Retinal pigment epithelial cell (primary cell): ENCODE measurements at regions not wholly inside any gene's neighbourhood (a gene's known extent, or its start where the extent isn't known, plus 50 kb on each side); places are given as distances from the start of the nearest gene placed in this dataset.
"Not testable (repeated sequence)": the region's sequence is repeated elsewhere in the genome, so short reads cannot be mapped to it uniquely, and the experiment has no call there.

ENCODE experiments used
- DNase-seq: peaks from one replicate; pipeline ENCODE4 v3.0.0-alpha.2; 2010; ENCODE audit warnings: low read depth
- H3K4me3 ChIP-seq: 2 replicates; pipeline ENCODE4 v1.5.1; 2011; ENCODE audit warnings: mild to moderate bottlenecking, low read length, control low read depth, moderate library complexity
- TF ChIP-seq, protein P1 (sequence below): conservative IDR thresholded peaks from 2 replicates; pipeline ENCODE4 v1.5.1; 2011; ENCODE audit warnings: low read depth, low read length, control low read depth, inconsistent platforms

DNA sequence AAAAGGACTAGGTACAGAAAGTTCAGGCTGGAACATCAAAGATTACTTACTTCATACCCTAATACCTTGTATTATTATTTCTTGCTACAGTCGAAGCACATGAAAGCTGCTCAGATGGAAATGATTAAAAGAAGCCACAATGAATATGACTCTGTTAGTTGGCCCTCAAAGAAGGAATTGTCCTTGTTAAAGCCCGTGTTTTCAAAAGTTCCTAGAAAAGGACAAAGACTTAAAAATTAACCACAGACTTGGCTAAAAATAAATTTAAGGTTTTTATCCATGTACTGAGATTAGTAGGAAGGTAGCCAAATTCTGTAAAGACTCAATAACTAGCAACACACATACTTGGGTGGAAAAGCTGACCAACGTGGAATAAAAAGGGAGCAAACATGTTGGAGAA, 251.0 kb upstream of the RARB start:
- TF ChIP-seq, protein P1, sequence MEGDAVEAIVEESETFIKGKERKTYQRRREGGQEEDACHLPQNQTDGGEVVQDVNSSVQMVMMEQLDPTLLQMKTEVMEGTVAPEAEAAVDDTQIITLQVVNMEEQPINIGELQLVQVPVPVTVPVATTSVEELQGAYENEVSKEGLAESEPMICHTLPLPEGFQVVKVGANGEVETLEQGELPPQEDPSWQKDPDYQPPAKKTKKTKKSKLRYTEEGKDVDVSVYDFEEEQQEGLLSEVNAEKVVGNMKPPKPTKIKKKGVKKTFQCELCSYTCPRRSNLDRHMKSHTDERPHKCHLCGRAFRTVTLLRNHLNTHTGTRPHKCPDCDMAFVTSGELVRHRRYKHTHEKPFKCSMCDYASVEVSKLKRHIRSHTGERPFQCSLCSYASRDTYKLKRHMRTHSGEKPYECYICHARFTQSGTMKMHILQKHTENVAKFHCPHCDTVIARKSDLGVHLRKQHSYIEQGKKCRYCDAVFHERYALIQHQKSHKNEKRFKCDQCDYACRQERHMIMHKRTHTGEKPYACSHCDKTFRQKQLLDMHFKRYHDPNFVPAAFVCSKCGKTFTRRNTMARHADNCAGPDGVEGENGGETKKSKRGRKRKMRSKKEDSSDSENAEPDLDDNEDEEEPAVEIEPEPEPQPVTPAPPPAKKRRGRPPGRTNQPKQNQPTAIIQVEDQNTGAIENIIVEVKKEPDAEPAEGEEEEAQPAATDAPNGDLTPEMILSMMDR = no peak
- DNase-seq = no peak

DNA sequence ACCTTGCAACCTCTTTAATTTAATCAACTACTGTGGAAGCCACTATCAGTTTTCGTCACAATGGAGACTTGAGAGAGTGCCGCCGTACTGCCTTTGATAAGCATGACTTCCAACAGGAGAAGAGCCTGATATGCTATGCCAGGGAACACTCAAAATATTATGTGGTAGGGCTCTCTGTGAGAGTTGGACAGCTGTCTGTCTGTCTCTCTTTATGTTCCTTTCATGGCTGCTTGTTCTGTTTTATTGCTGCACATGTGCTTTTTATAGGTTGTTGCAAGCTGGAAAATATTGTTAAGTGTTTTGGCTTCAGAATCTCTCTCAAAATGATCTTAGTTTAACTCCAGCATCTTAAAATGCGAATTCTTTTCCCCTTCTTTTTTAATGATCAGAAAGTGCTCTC, 249.4 kb upstream of the RARB start:
- no peak for DNase-seq
- TF ChIP-seq, protein P1 = no peak
- no peak overlapping the region for H3K4me3 ChIP-seq

More for the DNA sequence above, 251.0 kb upstream of the RARB start:
- no peak overlapping the region for H3K4me3 ChIP-seq

DNA sequence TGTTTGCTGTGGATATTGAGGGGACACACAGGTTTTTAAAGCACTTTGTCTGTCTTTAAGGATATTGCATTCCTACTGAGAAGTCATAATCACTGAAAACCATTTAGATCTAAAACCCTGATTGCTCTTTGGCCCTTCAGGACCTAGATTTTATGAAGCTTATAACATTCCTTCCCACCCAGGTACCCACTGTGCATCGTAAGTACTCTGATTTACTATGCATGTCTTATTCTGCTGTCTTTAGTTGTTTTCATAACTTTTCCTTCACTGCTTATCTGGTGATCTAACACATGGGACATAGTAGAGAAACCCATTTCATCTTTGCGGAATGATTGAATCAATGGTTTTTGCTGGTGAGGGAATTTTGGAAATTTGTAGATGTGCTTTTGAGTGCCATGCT, 247.0 kb upstream of the RARB start:
- TF ChIP-seq, protein P1 = no peak
- no peak overlapping the region for H3K4me3 ChIP-seq

DNA sequence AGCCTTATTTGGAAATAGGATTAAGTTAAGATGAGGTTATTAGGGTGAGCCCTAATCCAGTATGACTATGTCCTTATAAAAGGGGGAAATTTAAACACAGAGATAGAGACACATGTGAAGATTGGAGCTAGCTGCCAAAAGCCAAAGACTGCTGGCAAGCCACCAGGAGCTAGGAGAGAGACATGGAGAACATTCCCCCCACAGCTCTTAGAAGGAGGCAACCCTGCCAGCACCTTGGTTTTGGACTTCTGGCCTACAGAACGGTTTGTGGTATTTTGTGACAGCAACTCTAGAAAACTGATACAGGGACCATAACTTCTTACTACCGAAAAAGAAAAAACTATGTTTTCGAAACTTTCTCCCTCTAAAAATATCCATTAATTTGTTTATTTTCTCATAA, 245.3 kb upstream of the RARB start:
- TF ChIP-seq, protein P1 = no peak
- H3K4me3 ChIP-seq = no peak overlapping the region
- no peak for DNase-seq

More for the DNA sequence above, 247.0 kb upstream of the RARB start:
- no peak for DNase-seq

DNA sequence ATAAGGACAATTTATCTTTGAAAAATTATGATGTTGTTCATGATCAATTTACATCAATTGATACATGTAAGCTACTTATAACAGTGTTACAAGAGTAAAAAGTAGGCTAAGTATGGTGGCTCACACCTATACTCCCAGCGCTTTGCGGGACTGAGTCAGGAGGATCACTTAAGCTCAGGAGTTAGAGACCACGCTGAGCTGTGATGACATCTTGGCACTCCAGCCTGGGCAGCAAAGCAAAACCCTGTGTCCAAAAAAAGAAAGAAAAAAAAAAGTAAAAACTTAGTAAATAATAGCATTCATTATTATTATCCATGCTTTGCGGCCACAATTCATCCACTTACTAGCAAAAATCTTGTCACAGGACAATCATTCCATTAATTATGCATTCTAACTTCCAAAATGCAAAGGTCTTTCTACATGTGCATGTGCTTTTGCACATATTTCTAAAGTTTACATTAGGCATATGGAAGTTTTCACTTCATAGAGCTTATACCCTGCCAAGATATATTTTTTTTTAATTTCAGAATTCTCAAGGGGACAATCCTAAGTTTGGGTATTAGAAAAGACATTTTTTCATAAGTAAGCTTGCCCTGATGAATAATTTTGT, 243.3 kb upstream of the RARB start:
- no peak for DNase-seq
- TF ChIP-seq, protein P1 = no peak
- H3K4me3 ChIP-seq = no peak overlapping the region

DNA sequence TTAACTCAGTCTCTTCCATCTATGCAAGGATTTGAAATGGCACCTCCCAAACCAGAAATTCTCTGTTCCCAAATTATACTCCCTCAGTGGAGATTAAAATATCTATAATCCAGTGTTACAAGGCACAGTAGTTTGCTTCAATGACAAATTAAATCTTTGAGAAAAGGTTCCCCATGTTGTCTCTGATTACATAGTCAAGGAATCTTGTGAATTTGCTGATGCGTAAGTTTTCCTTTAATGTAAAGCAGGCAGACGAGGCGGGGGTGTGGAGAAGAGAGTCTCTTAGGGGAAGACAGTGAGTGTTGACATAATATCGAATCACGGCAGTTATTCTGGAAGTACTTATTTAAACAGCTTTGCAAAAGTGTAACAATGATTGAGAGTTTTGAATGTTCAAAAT, 236.4 kb upstream of the RARB start:
- DNase-seq = no peak
- TF ChIP-seq, protein P1 = no peak
- H3K4me3 ChIP-seq = no peak overlapping the region

DNA sequence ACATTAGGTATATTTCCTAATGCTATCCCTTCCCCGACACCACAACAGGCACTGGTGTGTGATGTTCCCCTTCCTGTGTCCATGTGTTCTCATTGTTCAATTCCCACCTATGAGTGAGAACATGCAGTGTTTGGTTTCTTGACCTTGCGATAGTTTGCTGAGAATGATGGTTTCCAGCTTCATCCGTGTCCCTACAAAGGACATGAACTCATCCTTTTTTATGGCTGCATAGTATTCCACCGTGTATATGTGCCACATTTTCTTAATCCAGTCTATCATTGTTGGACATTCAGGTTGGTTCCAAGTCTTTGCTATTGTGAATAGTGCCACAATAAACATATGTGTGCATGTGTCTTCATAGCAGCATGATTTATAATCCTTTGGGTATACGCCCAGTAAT, 228.5 kb upstream of the RARB start:
- H3K4me3 ChIP-seq, DNase-seq: not testable (repeated sequence)
